ENCODE measurements at regions not wholly inside any gene's neighbourhood (a gene's known extent, or its start where the extent isn't known, plus 50 kb on each side); places are given as distances from the start of the nearest gene placed in this dataset.

DNA sequence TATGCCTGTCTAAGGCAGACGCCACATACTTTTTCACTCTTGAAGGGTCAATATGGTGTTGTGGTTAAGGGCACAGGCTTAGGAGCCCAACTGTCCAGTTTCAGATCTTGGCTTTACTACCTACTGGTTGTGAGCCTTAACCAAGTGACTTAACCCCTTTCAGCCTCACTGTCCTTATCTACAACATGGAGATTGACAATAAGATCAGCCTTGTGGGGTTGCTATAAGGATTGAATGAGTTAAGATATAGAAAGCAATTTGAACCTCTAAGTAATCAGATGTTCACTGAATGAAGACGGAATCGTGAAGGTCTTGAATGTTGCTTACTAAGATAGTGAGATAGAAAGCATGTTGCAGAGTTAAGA lies 121.3 kb upstream of the JUN start:
- TF ChIP-seq POLR2A (IDR thresholded peaks at IDR 0.05): no peak
- no peak for TF ChIP-seq CTCF (IDR thresholded peaks at IDR 0.05)
- 77 to 88% methylated on average over 3 of the region's 3 CpGs for WGBS, 2 donors
- intact Hi-C loops (cut with DNase I): no loop called here
- Histone ChIP-seq H3K27ac (peak overlapping the region in 3 of 4 donors; percentile 92 to 99 (median 96)), H3K9me3 (no peaks in the 10 kb centered on the region), H3K27me3 (no peaks in the 10 kb centered on the region), H3K4me3 (no peak overlapping the region), H3K36me3 (no peaks in the 10 kb centered on the region), H3K4me1 (peaks cover 7 to 43% (median 7%) of the 10 kb centered on the region in 3 donors)
- DNase-seq: no peak

DNA sequence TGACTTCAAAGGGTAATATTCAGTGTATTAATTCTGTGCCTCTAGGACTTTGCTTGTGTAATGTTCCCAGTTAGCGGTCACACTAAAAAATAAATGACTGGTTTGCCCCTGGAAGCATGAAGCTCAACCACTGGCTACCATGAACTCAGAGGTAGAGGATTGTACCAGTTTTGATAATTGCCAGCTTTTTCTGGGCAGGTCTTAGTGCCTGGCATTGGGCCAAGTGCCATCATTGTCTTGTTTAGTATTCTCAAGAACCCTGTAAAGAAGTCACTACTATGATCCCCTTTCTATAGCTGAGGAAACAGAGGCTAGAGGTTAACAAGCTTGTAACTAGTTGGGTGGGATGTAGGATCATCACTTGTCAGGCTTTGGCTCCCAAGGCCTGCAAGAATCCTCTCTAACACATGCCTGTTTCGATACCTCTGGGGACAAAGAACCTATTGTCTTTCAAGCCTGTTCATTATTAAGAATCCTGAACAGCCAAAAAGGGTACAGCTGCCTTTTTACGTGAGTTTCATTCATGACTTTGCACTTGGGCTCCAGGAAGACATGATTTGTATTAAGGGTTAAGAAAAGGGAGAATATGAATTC lies 121.9 kb upstream of the JUN start:
- no peaks in the 10 kb centered on the region for H3K9me3 ChIP-seq
- H3K27ac ChIP-seq: peak overlapping the region in 1 of 4 donors; percentile 99
- no peak for DNase-seq
- no peaks in the 10 kb centered on the region for H3K36me3 ChIP-seq
- WGBS, 2 donors: 73 to 94% methylated on average over 2 to 3 of the region's 3 CpGs
- peaks cover under 1 to 37% (median 7%) of the 10 kb centered on the region in 3 donors for H3K4me1 ChIP-seq
- no peak overlapping the region for H3K4me3 ChIP-seq
- no peak for TF ChIP-seq POLR2A (IDR thresholded peaks at IDR 0.05)
- TF ChIP-seq CTCF (IDR thresholded peaks at IDR 0.05): no peak
- H3K27me3 ChIP-seq: no peaks in the 10 kb centered on the region
- intact Hi-C loops (cut with DNase I): no loop called here

GRCh38 chr1:58907398-58907797 lies 123.6 kb upstream of the JUN start:
- WGBS, 2 donors: 77 to 82% methylated on average over 2 to 3 of the region's 3 CpGs
- no peak for TF ChIP-seq CTCF (IDR thresholded peaks at IDR 0.05)
- Histone ChIP-seq H3K9me3 (no peaks in the 10 kb centered on the region), H3K4me3 (no peak overlapping the region), H3K4me1 (peaks cover 0 to 30% (median 7%) of the 10 kb centered on the region in 3 donors), H3K27ac (no peak overlapping the region), H3K27me3 (no peaks in the 10 kb centered on the region), H3K36me3 (no peaks in the 10 kb centered on the region)
- intact Hi-C loops (cut with DNase I): no loop called here
- no peak for DNase-seq

- H3K4me1 ChIP-seq: peaks cover 0 to 20% (median 4%) of the 10 kb centered on the region in 3 donors
- DNase-seq: no peak
- H3K27me3 ChIP-seq: no peaks in the 10 kb centered on the region
- WGBS, 2 donors: 71 to 75% methylated on average over 3 of the region's 3 CpGs
- no peak overlapping the region for H3K27ac ChIP-seq
- TF ChIP-seq POLR2A (IDR thresholded peaks at IDR 0.05): no peak
- no peak for TF ChIP-seq CTCF (IDR thresholded peaks at IDR 0.05)
- no peak overlapping the region for H3K4me3 ChIP-seq
- no peaks in the 10 kb centered on the region for H3K36me3 ChIP-seq
- no peaks in the 10 kb centered on the region for H3K9me3 ChIP-seq
- intact Hi-C loops (cut with DNase I): no loop called here
Observed at GRCh38 chr1:58908561-58909560, 125.0 kb upstream of the JUN start.
